SK-N-SH (cell line): ENCODE measurements at regions not wholly inside any gene's neighbourhood (a gene's known extent, or its start where the extent isn't known, plus 50 kb on each side); places are given as distances from the start of the nearest gene placed in this dataset.

Experiments
- CTCF ChIA-PET: fragments of 300-600, 350-600 bp; formaldehyde crosslinking; extraction: SDS; loops from one replicate; lab custom pipeline; 2021; lab: Yijun Ruan, JAX
- POLR2A ChIA-PET: fragments of 350-600 bp; sonication (Branson Sonifier 250); formaldehyde crosslinking; extraction: SDS; loops from one replicate; lab custom pipeline; 2020; ENCODE audit warnings: antibody characterized with exemption, inconsistent platforms; lab: Yijun Ruan, JAX
- DNase-seq: peaks from one replicate; pipeline ENCODE4 v3.0.0; 2012
- H2AFZ ChIP-seq: fragments of 200-600 bp; sonication (generic); 2 replicates; pipeline ENCODE4 v1.8.1; 2016; ENCODE audit warnings: antibody characterized with exemption, mild to moderate bottlenecking, low read depth
- H3F3A ChIP-seq: fragments of 200-600 bp; sonication (generic); replicated peaks from 2 replicates; pipeline ENCODE3; 2016; ENCODE audit warnings: antibody characterized with exemption, mild to moderate bottlenecking; ENCODE audit not compliant: insufficient read depth
- H3K27ac ChIP-seq, 2 experiments: fragments of 200-500 bp in 1 of 2; fragments of 200-600 bp in 1 of 2; sonication (Bioruptor generic) in 1 of 2; sonication (generic), shearing (Covaris generic) in 1 of 2; 2 replicates each; pipeline versions ENCODE4 v1.5.1 to v1.6.1; 2014 to 2016; ENCODE audit warnings: low read depth in 2 of 2, inconsistent platforms in 1 of 2, low read length in 1 of 2, mild to moderate bottlenecking in 1 of 2, mixed read lengths in 1 of 2
- H3K27me3 ChIP-seq: fragments of 200-600 bp; sonication (generic), shearing (Covaris generic); 2 replicates; pipeline ENCODE4 v1.6.1; 2016; ENCODE audit warnings: mixed run types; ENCODE audit not compliant: insufficient read depth
- H3K36me3 ChIP-seq, 2 experiments: fragments of 200-500 bp in 1 of 2; fragments of 200-600 bp in 1 of 2; sonication (Bioruptor generic) in 1 of 2; sonication (generic) in 1 of 2; replicated peaks in 1 of 2; 2 replicates each; pipeline versions ENCODE3 to v1.5.1; 2014 to 2016; ENCODE audit warnings: low read length in 1 of 2, mild to moderate bottlenecking in 1 of 2; ENCODE audit not compliant: insufficient read depth in 2 of 2, control insufficient read depth in 1 of 2
- H3K4me1 ChIP-seq, 2 experiments: fragments of 200-500 bp in 1 of 2; fragments of 200-600 bp in 1 of 2; sonication (Bioruptor generic) in 1 of 2; sonication (generic), shearing (Covaris generic) in 1 of 2; 2 replicates each; pipeline versions ENCODE4 v1.5.1 to v1.6.1; 2014 to 2016; ENCODE audit warnings: low read depth in 1 of 2, low read length in 1 of 2, mixed run types in 1 of 2; ENCODE audit not compliant: insufficient read depth in 2 of 2, control insufficient read depth in 1 of 2
- H3K4me2 ChIP-seq: fragments of 200-600 bp; sonication (generic), shearing (Covaris generic); 2 replicates; pipeline ENCODE4 v1.6.1; 2017; ENCODE audit warnings: mixed run types
- H3K4me3 ChIP-seq, 2 experiments: fragments of 200-500 bp in 1 of 2; fragments of 200-600 bp in 1 of 2; sonication (Bioruptor generic) in 1 of 2; sonication (generic), shearing (Covaris generic) in 1 of 2; 2 replicates each; pipeline versions ENCODE4 v1.5.1 to v1.8.1; 2014 to 2016; ENCODE audit warnings: low read depth in 2 of 2, inconsistent platforms in 1 of 2, low read length in 1 of 2, mild to moderate bottlenecking in 1 of 2, mixed read lengths in 1 of 2, moderate library complexity in 1 of 2
- H3K79me2 ChIP-seq: fragments of 200-600 bp; sonication (generic); 2 replicates; pipeline ENCODE4 v1.8.1; 2017; ENCODE audit warnings: mild to moderate bottlenecking; ENCODE audit not compliant: insufficient read depth
- H3K9ac ChIP-seq: fragments of 200-600 bp; sonication (generic); 2 replicates; pipeline ENCODE4 v1.6.1; 2017; ENCODE audit warnings: mixed run types
- H3K9me2 ChIP-seq: fragments of 200-600 bp; sonication (generic); 2 replicates; pipeline ENCODE4 v1.6.1; 2017; ENCODE audit warnings: mixed run types
- H3K9me3 ChIP-seq: fragments of 200-600 bp; sonication (generic); 2 replicates; pipeline ENCODE4 v1.6.1; 2017; ENCODE audit warnings: mixed run types, mild to moderate bottlenecking, moderate library complexity
- H4K20me1 ChIP-seq: fragments of 200-600 bp; sonication (generic); 2 replicates; pipeline ENCODE4 v1.6.1; 2017; ENCODE audit warnings: mild to moderate bottlenecking, mixed run types; ENCODE audit not compliant: insufficient read depth
- CHD2 ChIP-seq: fragments of 150-350 bp; IDR thresholded peaks from 2 replicates; pipeline ENCODE4 v1.6.1; 2018; ENCODE audit warnings: low read length; ENCODE audit not compliant: partially characterized antibody
- ELF1 ChIP-seq: IDR thresholded peaks from 2 replicates; pipeline ENCODE4 v1.4.0; 2012
- EZH2phosphoT487 ChIP-seq: fragments of 200-600 bp; sonication (generic); IDR thresholded peaks from 2 replicates; pipeline ENCODE4 v1.6.1; 2017; ENCODE audit warnings: low read depth, mixed run types, mild to moderate bottlenecking, antibody characterized with exemption, moderate library complexity, borderline replicate concordance
- FOSL2 ChIP-seq: IDR thresholded peaks from 2 replicates; pipeline ENCODE4 v1.4.0; 2012; ENCODE audit warnings: low read depth, mild to moderate bottlenecking, moderate library complexity, borderline replicate concordance
- FOXJ3 ChIP-seq: sonication (generic); formaldehyde crosslinking; IDR thresholded peaks from 2 replicates; pipeline ENCODE4 v1.5.1; 2020; ENCODE audit warnings: mild to moderate bottlenecking, missing genetic modification reagents
- FOXM1 ChIP-seq: IDR thresholded peaks from 2 replicates; pipeline ENCODE4 v1.4.0; 2012; ENCODE audit warnings: low read depth, mild to moderate bottlenecking
- GABPA ChIP-seq: IDR thresholded peaks from 2 replicates; pipeline ENCODE4 v1.4.0; 2012; ENCODE audit warnings: low read depth, mild to moderate bottlenecking
- GATA2 ChIP-seq: sonication (generic); formaldehyde crosslinking; IDR thresholded peaks from 2 replicates; pipeline ENCODE4 v1.5.0; 2020; ENCODE audit warnings: mild to moderate bottlenecking, missing genetic modification reagents
- POLR2AphosphoS5 ChIP-seq: IDR thresholded peaks from 2 replicates; pipeline ENCODE4 v1.6.1; 2012; ENCODE audit warnings: low read depth, low read length
- RFX5 ChIP-seq: IDR thresholded peaks from 2 replicates; pipeline ENCODE4 v1.6.1; 2012; ENCODE audit warnings: mild to moderate bottlenecking, improper control_type of control experiment, low read length
- SIN3A ChIP-seq: IDR thresholded peaks from 2 replicates; pipeline ENCODE4 v1.6.1; 2012; ENCODE audit warnings: low read depth, mild to moderate bottlenecking, low read length, moderate library complexity, borderline replicate concordance
- TAF1 ChIP-seq: IDR thresholded peaks from 2 replicates; pipeline ENCODE4 v1.6.1; 2012; ENCODE audit warnings: low read depth, mild to moderate bottlenecking, low read length, moderate library complexity, borderline replicate concordance
- TCF12 ChIP-seq: IDR thresholded peaks from 2 replicates; pipeline ENCODE4 v1.4.0; 2012
- TEAD4 ChIP-seq: IDR thresholded peaks from 2 replicates; pipeline ENCODE4 v1.4.0; 2012; ENCODE audit warnings: mild to moderate bottlenecking, borderline replicate concordance; ENCODE audit not compliant: insufficient read depth
- WGBS: methylation state at CpG from one replicate; pipeline ENCODE4 v1.1.6; 2017; ENCODE audit warnings: low lambda C conversion rate; 5-methylcytosine and 5-hydroxymethylcytosine counted together
- TF ChIP-seq, protein P1 (sequence below): IDR thresholded peaks from 2 replicates; pipeline ENCODE4 v1.4.0; 2012; ENCODE audit warnings: low read depth, borderline replicate concordance
- TF ChIP-seq, protein P2 (sequence below): IDR thresholded peaks from 2 replicates; pipeline ENCODE4; 2012
- TF ChIP-seq, protein P3 (sequence below): fragments of 150-350 bp; IDR thresholded peaks from 2 replicates; pipeline ENCODE4 v1.6.1; 2016; ENCODE audit warnings: mild to moderate bottlenecking, low read depth, low read length
- TF ChIP-seq, protein P4 (sequence below): IDR thresholded peaks from 2 replicates; pipeline ENCODE4 v1.4.0; 2012; ENCODE audit warnings: low read depth, borderline replicate concordance
- TF ChIP-seq, protein P5 (sequence below): IDR thresholded peaks from 2 replicates; pipeline ENCODE4 v1.4.0; 2012; ENCODE audit warnings: low read depth

DNA sequence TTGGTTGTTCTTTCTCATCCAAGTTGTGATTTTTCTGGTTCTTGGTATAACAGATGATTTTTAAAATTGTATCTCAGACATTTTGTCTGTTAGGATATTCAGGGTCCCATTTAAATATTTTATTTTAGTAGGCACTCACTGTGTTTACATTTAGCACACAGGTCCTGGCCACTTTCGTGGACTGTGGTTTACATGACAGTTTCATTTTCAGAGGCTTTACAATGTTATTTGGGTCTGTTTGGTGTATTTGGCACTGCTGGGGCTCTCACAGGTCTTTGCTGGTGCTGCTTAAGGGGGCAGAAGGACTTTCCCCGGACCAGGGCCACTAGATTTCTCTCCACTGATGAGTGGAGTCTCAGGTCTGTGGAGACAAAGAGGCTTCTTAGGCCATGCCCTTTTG is 75.5 kb upstream of the TGM3 start:
- Histone ChIP-seq H3K4me1 (no peaks in the 10 kb centered on the region), H2AFZ (no peak overlapping the region), H3K4me3 (no peak overlapping the region), H3K27me3 (no peaks in the 10 kb centered on the region; the same call in 1 of the 2 replicates), H3F3A (peaks cover 3% of the 10 kb centered on the region), H3K4me2 (no peak overlapping the region), H4K20me1 (no peaks in the 10 kb centered on the region), H3K27ac (no peak overlapping the region), H3K9ac (no peak overlapping the region), H3K9me2 (no peaks in the 10 kb centered on the region), H3K9me3 (peaks cover 12% of the 10 kb centered on the region), H3K79me2 (no peaks in the 10 kb centered on the region), H3K36me3 (no peaks in the 10 kb centered on the region)
- DNase-seq: no peak
- no peak for TF ChIP-seq FOXJ3
- no peak for TF ChIP-seq CHD2
- no peak for TF ChIP-seq SIN3A
- TF ChIP-seq RFX5: no peak
- TF ChIP-seq POLR2AphosphoS5: no peak
- TF ChIP-seq GABPA: no peak
- no peak for TF ChIP-seq FOXM1
- no peak for TF ChIP-seq TEAD4
- TF ChIP-seq GATA2 (CRISPR knock-in tag): no peak
- no peak for TF ChIP-seq FOSL2
- TF ChIP-seq, protein P1, sequence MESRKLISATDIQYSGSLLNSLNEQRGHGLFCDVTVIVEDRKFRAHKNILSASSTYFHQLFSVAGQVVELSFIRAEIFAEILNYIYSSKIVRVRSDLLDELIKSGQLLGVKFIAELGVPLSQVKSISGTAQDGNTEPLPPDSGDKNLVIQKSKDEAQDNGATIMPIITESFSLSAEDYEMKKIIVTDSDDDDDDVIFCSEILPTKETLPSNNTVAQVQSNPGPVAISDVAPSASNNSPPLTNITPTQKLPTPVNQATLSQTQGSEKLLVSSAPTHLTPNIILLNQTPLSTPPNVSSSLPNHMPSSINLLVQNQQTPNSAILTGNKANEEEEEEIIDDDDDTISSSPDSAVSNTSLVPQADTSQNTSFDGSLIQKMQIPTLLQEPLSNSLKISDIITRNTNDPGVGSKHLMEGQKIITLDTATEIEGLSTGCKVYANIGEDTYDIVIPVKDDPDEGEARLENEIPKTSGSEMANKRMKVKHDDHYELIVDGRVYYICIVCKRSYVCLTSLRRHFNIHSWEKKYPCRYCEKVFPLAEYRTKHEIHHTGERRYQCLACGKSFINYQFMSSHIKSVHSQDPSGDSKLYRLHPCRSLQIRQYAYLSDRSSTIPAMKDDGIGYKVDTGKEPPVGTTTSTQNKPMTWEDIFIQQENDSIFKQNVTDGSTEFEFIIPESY: no peak
- no peak for TF ChIP-seq TAF1
- 2% methylated on average over 2 of the region's 2 CpGs for WGBS
- ChIA-PET CTCF (interaction anchor here (1.4 kb wide), 1 partner anchor 13 kb away, joined by 5 read pairs; no protein-coding TSS in a partner anchor), POLR2A (no interaction called here)

DNA sequence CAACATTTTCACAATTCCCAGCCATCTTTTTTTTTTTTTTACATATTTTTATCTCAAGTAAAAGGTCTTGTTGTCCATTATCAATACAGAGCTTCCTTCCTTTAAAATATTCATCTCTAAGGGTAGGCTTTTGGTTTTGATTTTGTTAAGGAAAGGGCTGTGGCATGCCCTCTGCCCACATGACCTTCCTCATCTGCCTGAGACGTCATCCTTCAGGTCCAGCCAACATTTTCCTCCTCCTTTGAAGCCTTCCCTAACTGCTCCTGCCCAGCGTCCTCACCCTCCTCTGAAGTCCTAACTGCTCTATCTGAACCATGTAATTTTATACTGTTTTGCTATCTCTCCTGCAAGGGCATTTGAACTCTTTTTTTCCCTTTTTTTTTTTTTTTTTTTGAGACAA is 73.9 kb upstream of the TGM3 start:
- ChIA-PET POLR2A (no interaction called here), CTCF (interaction anchor here (0.6 kb wide), 1 partner anchor 48 kb away, joined by 3 read pairs; no protein-coding TSS in a partner anchor)
- H3K9me2 ChIP-seq: no peaks in the 10 kb centered on the region
- 19% methylated on average over 2 of the region's 2 CpGs for WGBS
- H3F3A ChIP-seq: peaks cover 3% of the 10 kb centered on the region
- H3K27me3 ChIP-seq: no peaks in the 10 kb centered on the region; the same call in 1 of the 2 replicates
- peaks cover 12% of the 10 kb centered on the region for H3K9me3 ChIP-seq
- no peaks in the 10 kb centered on the region for H3K79me2 ChIP-seq
- no peaks in the 10 kb centered on the region for H3K4me1 ChIP-seq
- H3K9ac ChIP-seq: no peak overlapping the region
- no peaks in the 10 kb centered on the region for H3K36me3 ChIP-seq
- no peak overlapping the region for H3K27ac ChIP-seq
- no peak overlapping the region for H2AFZ ChIP-seq
- no peak overlapping the region for H3K4me3 ChIP-seq
- H3K4me2 ChIP-seq: no peak overlapping the region
- H4K20me1 ChIP-seq: no peaks in the 10 kb centered on the region
- DNase-seq: no peak
- TF ChIP-seq, protein P2, sequence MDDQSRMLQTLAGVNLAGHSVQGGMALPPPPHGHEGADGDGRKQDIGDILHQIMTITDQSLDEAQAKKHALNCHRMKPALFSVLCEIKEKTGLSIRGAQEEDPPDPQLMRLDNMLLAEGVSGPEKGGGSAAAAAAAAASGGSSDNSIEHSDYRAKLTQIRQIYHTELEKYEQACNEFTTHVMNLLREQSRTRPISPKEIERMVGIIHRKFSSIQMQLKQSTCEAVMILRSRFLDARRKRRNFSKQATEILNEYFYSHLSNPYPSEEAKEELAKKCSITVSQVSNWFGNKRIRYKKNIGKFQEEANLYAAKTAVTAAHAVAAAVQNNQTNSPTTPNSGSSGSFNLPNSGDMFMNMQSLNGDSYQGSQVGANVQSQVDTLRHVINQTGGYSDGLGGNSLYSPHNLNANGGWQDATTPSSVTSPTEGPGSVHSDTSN: no peak
- TF ChIP-seq TEAD4: no peak
- TF ChIP-seq EZH2phosphoT487: no peak
- TF ChIP-seq FOXJ3: no peak
- no peak for TF ChIP-seq ELF1
- TF ChIP-seq, protein P3, sequence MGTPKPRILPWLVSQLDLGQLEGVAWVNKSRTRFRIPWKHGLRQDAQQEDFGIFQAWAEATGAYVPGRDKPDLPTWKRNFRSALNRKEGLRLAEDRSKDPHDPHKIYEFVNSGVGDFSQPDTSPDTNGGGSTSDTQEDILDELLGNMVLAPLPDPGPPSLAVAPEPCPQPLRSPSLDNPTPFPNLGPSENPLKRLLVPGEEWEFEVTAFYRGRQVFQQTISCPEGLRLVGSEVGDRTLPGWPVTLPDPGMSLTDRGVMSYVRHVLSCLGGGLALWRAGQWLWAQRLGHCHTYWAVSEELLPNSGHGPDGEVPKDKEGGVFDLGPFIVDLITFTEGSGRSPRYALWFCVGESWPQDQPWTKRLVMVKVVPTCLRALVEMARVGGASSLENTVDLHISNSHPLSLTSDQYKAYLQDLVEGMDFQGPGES: no peak
- TF ChIP-seq GABPA: no peak
- TF ChIP-seq, protein P4, sequence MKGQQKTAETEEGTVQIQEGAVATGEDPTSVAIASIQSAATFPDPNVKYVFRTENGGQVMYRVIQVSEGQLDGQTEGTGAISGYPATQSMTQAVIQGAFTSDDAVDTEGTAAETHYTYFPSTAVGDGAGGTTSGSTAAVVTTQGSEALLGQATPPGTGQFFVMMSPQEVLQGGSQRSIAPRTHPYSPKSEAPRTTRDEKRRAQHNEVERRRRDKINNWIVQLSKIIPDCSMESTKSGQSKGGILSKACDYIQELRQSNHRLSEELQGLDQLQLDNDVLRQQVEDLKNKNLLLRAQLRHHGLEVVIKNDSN: no peak
- TF ChIP-seq TAF1: no peak
- TF ChIP-seq, protein P5, sequence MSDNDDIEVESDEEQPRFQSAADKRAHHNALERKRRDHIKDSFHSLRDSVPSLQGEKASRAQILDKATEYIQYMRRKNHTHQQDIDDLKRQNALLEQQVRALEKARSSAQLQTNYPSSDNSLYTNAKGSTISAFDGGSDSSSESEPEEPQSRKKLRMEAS: no peak
- TF ChIP-seq GATA2 (CRISPR knock-in tag): no peak
- TF ChIP-seq TCF12: no peak
- no peak for TF ChIP-seq FOXM1
